ENCODE measurements at regions not wholly inside any gene's neighbourhood (a gene's known extent, or its start where the extent isn't known, plus 50 kb on each side); places are given as distances from the start of the nearest gene placed in this dataset.
"Not testable (repeated sequence)": the region's sequence is repeated elsewhere in the genome, so short reads cannot be mapped to it uniquely, and the experiment has no call there.

DNA sequence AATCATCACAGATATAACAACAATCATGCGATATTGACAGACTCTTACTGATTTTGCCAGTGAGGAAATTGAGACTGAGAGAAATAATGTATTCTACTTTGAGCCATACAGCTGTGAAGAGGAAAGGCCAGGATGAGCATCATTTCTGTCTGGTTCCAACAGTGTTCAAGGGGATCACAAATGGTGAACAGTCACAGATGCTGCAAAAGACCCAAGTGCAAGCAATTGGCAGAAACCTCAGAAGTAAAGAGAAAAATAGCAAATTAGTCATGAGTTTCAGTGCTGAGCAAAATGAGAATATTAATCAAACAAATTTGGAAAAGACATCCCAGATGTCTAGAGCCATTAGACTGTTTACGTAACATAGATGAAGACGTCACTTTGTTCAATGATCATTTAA is 114.1 kb downstream of the RAB38 start:
- CTCF ChIA-PET: no interaction called here
- no peak for DNase-seq
- Mint-ChIP-seq H3K27ac (no peak overlapping the region), H3K9me3 (no peaks in the 10 kb centered on the region), H3K4me3 (no peak overlapping the region), H3K4me1 (ENCODE audit: low read depth) (no peaks in the 10 kb centered on the region), H3K27me3 (ENCODE audit: low read depth) (peaks cover 4% of the 10 kb centered on the region), H3K36me3 (ENCODE audit: low read depth) (no peaks in the 10 kb centered on the region)
- intact Hi-C loops (cut with micrococcal nuclease): no loop called here

DNA sequence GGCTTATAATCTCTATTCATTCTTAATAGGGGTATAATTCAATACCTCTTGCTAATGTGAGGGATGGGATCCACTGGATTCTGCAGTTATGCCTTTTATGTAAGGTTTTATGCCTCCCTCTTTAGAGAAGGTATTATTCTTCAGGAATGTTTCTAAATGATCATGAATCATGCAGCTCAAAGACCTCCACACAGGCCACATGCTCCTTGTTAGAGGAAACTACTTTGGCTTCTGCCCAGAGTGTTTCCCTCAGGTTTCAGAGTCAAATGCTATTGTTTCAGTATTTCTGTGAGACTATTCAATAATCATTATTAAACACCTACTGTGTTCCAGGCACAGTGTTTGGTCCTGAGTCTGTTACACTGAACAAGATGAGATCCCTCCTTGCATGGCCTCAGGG is 115.9 kb downstream of the RAB38 start:
- Mint-ChIP-seq H3K9me3 (no peaks in the 10 kb centered on the region), H3K27ac (no peak overlapping the region), H3K4me3 (no peak overlapping the region), H3K4me1 (ENCODE audit: low read depth) (no peaks in the 10 kb centered on the region), H3K36me3 (ENCODE audit: low read depth) (no peaks in the 10 kb centered on the region), H3K27me3 (ENCODE audit: low read depth) (peaks cover 2% of the 10 kb centered on the region)
- intact Hi-C loops (cut with micrococcal nuclease): no loop called here
- no peak for DNase-seq
- CTCF ChIA-PET: no interaction called here

DNA sequence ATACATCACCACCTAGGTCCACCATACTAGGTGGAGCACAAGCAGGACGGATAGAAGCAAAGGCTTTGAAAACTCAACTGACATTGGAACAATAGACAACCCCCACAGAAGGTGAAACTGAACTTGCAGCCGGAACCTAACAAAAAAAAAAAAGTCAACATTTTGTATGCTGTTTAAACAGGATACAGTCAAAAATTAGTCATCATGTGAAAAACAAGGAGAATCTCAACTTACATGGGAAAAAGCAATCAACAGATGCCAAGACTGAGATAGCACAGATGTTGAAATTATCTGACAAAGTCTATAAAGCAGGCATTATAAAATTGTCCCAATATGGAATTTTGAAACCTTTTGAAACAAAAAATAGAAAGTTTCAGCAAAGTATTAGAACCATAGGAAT is 123.8 kb downstream of the RAB38 start:
- DNase-seq: no peak
- Mint-ChIP-seq H3K4me3 (no peak overlapping the region), H3K27ac (no peak overlapping the region), H3K9me3 (no peaks in the 10 kb centered on the region), H3K36me3 (ENCODE audit: low read depth) (no peaks in the 10 kb centered on the region), H3K27me3 (ENCODE audit: low read depth) (peaks cover 5% of the 10 kb centered on the region), H3K4me1 (ENCODE audit: low read depth) (no peaks in the 10 kb centered on the region)
- intact Hi-C loops (cut with micrococcal nuclease): no loop called here
- CTCF ChIA-PET: interaction anchor here (0.6 to 1.6 kb wide), 2 partner anchors 14 to 34 kb away, joined by 4 read pairs; no protein-coding TSS in a partner anchor

DNA sequence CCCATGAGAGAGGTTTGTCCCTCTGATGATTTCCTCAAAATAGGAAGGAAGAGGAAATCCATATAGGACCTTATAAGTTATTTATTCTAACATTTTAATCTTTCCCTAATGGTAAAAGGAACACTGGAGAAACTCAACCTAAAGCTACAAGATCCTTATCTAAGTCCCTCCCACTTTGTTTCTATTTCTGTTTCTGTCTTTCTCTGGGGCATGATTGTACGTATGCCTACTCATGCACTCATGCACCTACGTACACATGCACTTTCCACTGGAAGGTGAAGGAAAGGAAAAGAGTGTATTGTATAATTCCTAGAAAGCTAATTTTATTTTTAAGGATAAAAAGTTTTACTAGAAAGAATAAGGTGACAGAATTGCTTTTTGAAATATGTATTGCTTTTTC is 125.0 kb downstream of the RAB38 start:
- peaks cover 3% of the 10 kb centered on the region for H3K27me3 Mint-ChIP-seq (ENCODE audit: low read depth)
- no peak for DNase-seq
- CTCF ChIA-PET: interaction anchor here (0.7 to 1.6 kb wide), 2 partner anchors 33 to 98 kb away, joined by 3 to 4 read pairs; no protein-coding TSS in a partner anchor
- no peaks in the 10 kb centered on the region for H3K36me3 Mint-ChIP-seq (ENCODE audit: low read depth)
- H3K4me1 Mint-ChIP-seq (ENCODE audit: low read depth): no peaks in the 10 kb centered on the region
- H3K4me3 Mint-ChIP-seq: no peak overlapping the region
- H3K9me3 Mint-ChIP-seq: no peaks in the 10 kb centered on the region
- H3K27ac Mint-ChIP-seq: no peak overlapping the region
- intact Hi-C loops (cut with micrococcal nuclease): no loop called here

DNA sequence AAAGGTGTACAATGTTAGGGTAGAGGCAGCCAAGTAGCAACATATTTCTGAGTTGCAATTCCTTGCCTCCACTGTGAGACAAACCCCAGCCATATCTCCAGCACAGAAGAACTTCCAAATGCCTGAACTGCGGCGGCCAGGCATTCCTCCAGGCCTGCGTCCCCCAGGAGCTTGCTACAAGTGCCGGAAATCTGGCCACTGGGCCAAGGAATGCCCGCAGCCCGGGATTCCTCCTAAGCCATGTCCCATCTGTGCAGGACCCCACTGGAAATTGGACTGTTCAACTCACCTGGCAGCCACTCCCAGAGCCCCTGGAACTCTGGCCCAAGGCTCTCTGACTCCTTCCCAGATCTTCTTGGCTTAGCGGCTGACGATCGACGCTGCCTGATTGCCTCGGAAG is 130.0 kb downstream of the RAB38 start:
- H3K4me1 Mint-ChIP-seq (ENCODE audit: low read depth); H3K36me3 Mint-ChIP-seq (ENCODE audit: low read depth); H3K27ac Mint-ChIP-seq; CTCF ChIA-PET; H3K4me3 Mint-ChIP-seq; DNase-seq; intact Hi-C loops (cut with micrococcal nuclease); H3K9me3 Mint-ChIP-seq: not testable (repeated sequence)
- peaks cover 15% of the 10 kb centered on the region for H3K27me3 Mint-ChIP-seq (ENCODE audit: low read depth)

DNA sequence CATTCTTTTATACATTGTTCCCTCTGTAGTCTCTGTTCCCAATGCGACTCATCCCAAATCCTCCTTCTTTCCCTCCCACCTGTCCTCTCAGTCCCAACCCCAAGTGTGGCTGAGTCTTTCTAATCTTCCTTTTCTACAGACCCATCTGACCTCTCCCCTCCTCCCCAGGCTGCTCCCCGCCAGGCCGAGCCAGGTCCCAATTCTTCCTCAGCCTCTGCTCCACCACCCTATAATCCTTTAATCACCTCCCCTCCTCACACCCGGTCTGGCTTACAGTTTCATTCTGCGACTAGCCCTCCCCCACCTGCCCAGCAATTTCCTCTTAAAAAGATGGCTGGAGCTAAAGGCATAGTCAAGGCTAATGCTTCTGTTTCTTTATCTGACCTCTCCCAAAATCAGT is 130.6 kb downstream of the RAB38 start:
- H3K36me3 Mint-ChIP-seq (ENCODE audit: low read depth); intact Hi-C loops (cut with micrococcal nuclease); H3K9me3 Mint-ChIP-seq; DNase-seq; H3K27ac Mint-ChIP-seq; H3K4me1 Mint-ChIP-seq (ENCODE audit: low read depth); H3K4me3 Mint-ChIP-seq; CTCF ChIA-PET: not testable (repeated sequence)
- H3K27me3 Mint-ChIP-seq (ENCODE audit: low read depth): peaks cover 15% of the 10 kb centered on the region

DNA sequence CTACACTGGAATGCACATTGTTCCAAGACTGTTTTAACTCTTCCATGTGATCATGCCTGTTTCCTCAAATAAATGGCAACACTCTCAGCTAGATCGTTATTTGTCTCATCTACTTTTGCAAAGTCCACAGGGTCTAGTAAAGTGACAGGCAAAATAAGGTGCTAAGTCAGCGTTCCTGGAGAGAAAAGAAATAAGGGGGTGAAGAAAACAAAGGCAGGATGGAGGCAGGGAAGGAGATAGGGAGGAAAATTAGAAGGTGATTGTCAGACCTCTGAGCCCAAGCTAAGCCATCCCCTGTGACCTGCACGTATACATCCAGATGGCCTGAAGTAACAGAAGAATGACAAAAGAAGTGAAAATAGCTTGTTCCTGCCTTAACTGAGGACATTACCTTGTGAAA is 132.1 kb downstream of the RAB38 start:
- intact Hi-C loops (cut with micrococcal nuclease): no loop called here
- no peak overlapping the region for H3K4me3 Mint-ChIP-seq
- no peaks in the 10 kb centered on the region for H3K4me1 Mint-ChIP-seq (ENCODE audit: low read depth)
- no peaks in the 10 kb centered on the region for H3K9me3 Mint-ChIP-seq
- CTCF ChIA-PET: no interaction called here
- H3K27ac Mint-ChIP-seq: no peak overlapping the region
- H3K27me3 Mint-ChIP-seq (ENCODE audit: low read depth): peaks cover 17% of the 10 kb centered on the region
- no peaks in the 10 kb centered on the region for H3K36me3 Mint-ChIP-seq (ENCODE audit: low read depth)
- DNase-seq: no peak

DNA sequence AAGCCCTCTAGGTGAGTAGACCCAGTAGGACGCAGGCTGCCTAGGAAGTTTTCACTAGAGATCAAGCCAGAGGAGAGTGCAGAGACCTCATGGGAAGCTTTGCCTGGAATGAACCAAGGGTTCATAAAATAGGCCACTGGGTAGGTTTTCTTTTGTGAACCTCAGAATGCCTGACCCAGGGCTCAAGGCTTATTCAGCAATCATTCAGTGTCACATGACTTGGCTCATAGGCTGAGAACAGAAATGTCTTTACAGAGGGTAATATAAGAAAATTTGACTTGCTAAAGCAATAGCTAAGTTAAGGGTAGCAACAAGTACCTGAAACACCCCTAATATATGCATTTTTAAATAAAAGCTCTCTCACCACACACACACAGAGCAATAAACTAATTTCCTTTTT is 132.6 kb downstream of the RAB38 start:
- Mint-ChIP-seq H3K27me3 (ENCODE audit: low read depth) (peaks cover 17% of the 10 kb centered on the region), H3K36me3 (ENCODE audit: low read depth) (no peaks in the 10 kb centered on the region), H3K9me3 (no peaks in the 10 kb centered on the region), H3K27ac (no peak overlapping the region), H3K4me3 (no peak overlapping the region), H3K4me1 (ENCODE audit: low read depth) (no peaks in the 10 kb centered on the region)
- no peak for DNase-seq
- CTCF ChIA-PET: no interaction called here
- intact Hi-C loops (cut with micrococcal nuclease): no loop called here

DNA sequence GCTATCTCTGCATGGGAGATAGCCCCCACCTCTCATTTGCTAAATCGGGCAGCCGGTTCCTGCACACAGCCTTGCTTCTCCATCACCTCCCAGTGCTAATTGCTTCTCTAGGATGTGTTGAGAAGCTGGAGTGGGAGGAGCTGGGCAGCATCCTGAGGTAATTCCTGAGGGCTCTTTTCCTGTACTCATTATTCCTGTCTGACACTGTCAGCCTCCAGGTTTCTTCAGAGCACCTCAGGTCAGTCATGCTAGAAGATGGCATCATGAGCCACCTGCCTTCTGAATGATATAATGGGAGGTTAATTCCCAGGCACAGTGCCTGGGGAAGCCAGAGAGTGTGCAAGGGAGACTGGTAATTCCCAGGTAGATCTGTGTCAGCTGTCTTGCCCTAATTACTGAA is 133.0 kb downstream of the RAB38 start:
- Mint-ChIP-seq H3K9me3 (no peaks in the 10 kb centered on the region), H3K36me3 (ENCODE audit: low read depth) (no peaks in the 10 kb centered on the region), H3K27ac (no peak overlapping the region), H3K4me3 (no peak overlapping the region), H3K27me3 (ENCODE audit: low read depth) (peaks cover 17% of the 10 kb centered on the region), H3K4me1 (ENCODE audit: low read depth) (no peaks in the 10 kb centered on the region)
- CTCF ChIA-PET: no interaction called here
- intact Hi-C loops (cut with micrococcal nuclease): no loop called here
- no peak for DNase-seq

DNA sequence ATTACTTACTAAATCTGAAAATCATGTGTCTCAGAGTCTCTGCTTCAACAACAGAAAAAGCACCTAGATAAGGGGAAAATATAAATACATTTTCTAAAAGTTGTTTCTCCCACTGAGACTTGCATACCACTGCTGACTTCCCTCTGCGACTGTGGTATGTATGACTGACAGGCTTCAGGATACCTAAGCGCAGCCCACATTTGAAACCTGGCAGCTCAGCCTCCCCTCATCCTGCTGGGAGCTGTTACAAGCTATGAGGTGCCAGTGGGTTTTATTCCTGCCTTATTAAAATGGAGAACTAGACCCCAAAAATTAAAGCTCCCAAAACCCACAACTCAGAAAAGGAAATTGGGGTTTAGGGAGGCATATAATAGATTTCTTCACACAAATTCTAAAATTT is 133.6 kb downstream of the RAB38 start:
- H3K36me3 Mint-ChIP-seq (ENCODE audit: low read depth): no peaks in the 10 kb centered on the region
- no peak overlapping the region for H3K27ac Mint-ChIP-seq
- H3K9me3 Mint-ChIP-seq: no peaks in the 10 kb centered on the region
- peaks cover 17% of the 10 kb centered on the region for H3K27me3 Mint-ChIP-seq (ENCODE audit: low read depth)
- no peak overlapping the region for H3K4me3 Mint-ChIP-seq
- H3K4me1 Mint-ChIP-seq (ENCODE audit: low read depth): no peaks in the 10 kb centered on the region
- intact Hi-C loops (cut with micrococcal nuclease): no loop called here
- CTCF ChIA-PET: no interaction called here
- no peak for DNase-seq

DNA sequence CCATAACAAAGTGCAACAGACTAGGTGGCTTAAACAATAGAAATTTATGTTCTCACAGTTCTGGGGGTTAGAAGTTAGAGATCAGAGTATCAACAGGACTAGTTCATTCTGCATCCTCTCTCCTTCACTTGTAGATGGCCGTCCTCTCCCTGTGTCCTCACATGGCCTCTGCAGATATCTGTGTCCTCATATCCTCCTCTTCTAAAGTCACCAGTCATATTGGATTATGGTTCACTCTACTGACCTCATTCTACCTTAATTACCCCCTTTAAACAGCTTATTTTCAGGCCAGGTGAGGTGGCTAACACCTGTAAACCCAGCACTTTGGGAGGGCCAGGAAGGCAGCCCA is 135.1 kb downstream of the RAB38 start:
- CTCF ChIA-PET: no interaction called here
- no peaks in the 10 kb centered on the region for H3K4me1 Mint-ChIP-seq (ENCODE audit: low read depth)
- H3K27ac Mint-ChIP-seq: no peak overlapping the region
- H3K36me3 Mint-ChIP-seq (ENCODE audit: low read depth): no peaks in the 10 kb centered on the region
- H3K9me3 Mint-ChIP-seq: no peaks in the 10 kb centered on the region
- intact Hi-C loops (cut with micrococcal nuclease): no loop called here
- peaks cover 17% of the 10 kb centered on the region for H3K27me3 Mint-ChIP-seq (ENCODE audit: low read depth)
- no peak overlapping the region for H3K4me3 Mint-ChIP-seq
- DNase-seq: no peak

DNA sequence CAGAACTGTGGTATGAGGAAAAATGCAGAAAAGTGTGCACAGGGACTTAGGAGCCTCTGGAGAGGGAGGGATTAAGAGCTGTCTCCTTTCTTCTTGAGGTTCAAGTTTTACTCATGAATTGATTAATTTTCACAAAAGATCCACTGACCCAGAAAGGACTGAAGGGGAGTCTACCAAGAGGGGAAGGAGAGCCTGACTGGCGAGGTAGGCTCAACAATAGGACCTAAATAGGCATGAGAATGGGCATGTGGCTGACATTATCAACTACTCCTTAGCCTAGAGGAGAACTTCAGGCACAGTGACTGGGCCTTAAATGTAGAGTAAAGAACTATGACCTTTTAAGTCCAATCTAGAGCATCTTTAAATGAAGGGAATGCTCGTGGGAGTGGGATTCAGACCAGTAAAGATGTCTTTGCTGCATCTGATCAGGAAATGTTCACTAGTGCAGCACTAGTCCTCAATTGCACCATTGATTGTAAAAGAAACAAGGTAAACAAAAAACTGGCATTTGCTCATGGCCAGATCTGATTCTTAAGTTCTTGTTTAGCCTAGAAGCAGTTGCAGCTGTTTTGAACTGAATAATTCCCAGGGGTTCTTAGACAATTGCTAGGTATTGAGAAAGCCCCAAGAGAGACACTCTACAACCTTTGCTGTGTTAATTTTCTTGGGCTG is 135.6 kb downstream of the RAB38 start:
- CTCF ChIA-PET: no interaction called here
- Mint-ChIP-seq H3K4me1 (ENCODE audit: low read depth) (no peaks in the 10 kb centered on the region), H3K36me3 (ENCODE audit: low read depth) (no peaks in the 10 kb centered on the region), H3K27me3 (ENCODE audit: low read depth) (peaks cover 14% of the 10 kb centered on the region), H3K9me3 (peaks cover under 1% of the 10 kb centered on the region), H3K4me3 (no peak overlapping the region), H3K27ac (no peak overlapping the region)
- DNase-seq: no peak
- intact Hi-C loops (cut with micrococcal nuclease): no loop called here

DNA sequence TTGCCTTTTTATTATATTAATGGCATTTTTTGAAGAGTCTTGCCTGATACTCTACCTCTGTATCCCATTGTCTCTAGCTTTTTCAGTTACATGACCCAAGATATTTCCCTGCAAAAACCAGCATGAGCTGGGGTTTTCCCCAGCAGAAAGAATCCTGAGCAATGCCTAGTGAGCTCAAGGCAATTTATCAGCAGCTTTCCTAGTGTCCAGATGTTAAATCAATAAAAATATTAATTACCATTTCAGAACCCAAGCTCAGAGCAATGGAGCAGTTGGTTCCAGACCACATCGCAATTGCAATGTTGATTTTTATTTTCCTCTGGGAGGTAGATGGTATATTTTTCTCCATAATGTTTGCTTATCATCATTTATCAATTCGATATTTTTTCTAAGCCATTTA is 137.2 kb downstream of the RAB38 start:
- Mint-ChIP-seq H3K27me3 (ENCODE audit: low read depth) (peaks cover 9% of the 10 kb centered on the region), H3K27ac (no peak overlapping the region), H3K4me3 (no peak overlapping the region), H3K9me3 (peaks cover 2% of the 10 kb centered on the region), H3K4me1 (ENCODE audit: low read depth) (no peaks in the 10 kb centered on the region), H3K36me3 (ENCODE audit: low read depth) (no peaks in the 10 kb centered on the region)
- no peak for DNase-seq
- intact Hi-C loops (cut with micrococcal nuclease): no loop called here
- CTCF ChIA-PET: no interaction called here

DNA sequence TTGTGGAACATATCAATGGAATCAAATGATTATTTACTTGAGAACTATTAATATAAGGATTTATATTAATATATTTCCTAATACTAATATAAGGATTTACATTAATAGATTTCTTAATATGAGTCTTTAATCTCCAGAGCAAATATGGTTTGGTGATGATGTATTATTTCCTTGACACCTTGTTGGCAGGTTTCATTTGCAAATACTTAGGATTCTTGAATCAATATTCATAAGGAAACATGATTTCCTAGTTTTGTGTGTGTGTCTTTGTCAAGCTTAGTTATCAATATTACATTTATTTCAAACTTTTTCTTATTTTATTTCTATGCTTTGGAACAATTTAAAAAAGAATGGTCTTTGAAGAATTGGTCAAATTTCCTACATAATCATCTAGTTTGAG is 138.5 kb downstream of the RAB38 start:
- Mint-ChIP-seq H3K4me1 (ENCODE audit: low read depth) (no peaks in the 10 kb centered on the region), H3K27me3 (ENCODE audit: low read depth) (peaks cover 7% of the 10 kb centered on the region), H3K27ac (no peak overlapping the region), H3K4me3 (no peak overlapping the region), H3K9me3 (peaks cover 2% of the 10 kb centered on the region), H3K36me3 (ENCODE audit: low read depth) (no peaks in the 10 kb centered on the region)
- intact Hi-C loops (cut with micrococcal nuclease): no loop called here
- no peak for DNase-seq
- CTCF ChIA-PET: no interaction called here
